ENCODE measurements at regions not wholly inside any gene's neighbourhood (a gene's known extent, or its start where the extent isn't known, plus 50 kb on each side); places are given as distances from the start of the nearest gene placed in this dataset.

- CTCF ChIA-PET (ENCODE audit: partially characterized antibody): no interaction called here
- H3K18ac ChIP-seq (ENCODE audit: extremely low read depth, low read length): no peak overlapping the region
- H4K8ac ChIP-seq (ENCODE audit: extremely low read depth, insufficient read depth, low read length): no peak overlapping the region
- no peaks in the 10 kb centered on the region for H3K79me1 ChIP-seq (ENCODE audit: low read depth, low read length)
- no peak overlapping the region for H2AFZ ChIP-seq (ENCODE audit: low read length)
- no peak overlapping the region for H2BK120ac ChIP-seq (replicated peaks; ENCODE audit: low read depth, low read length)
- no peak overlapping the region for H3K4me3 ChIP-seq (ENCODE audit: extremely low read depth in 1 of 4, insufficient read depth in 2 of 4, low read depth in 3 of 4, low read length in 4 of 4)
- no peak for TF ChIP-seq SIRT6 (IDR thresholded peaks at IDR 0.05; ENCODE audit: low read length)
- no peak for TF ChIP-seq RXRA (IDR thresholded peaks at IDR 0.05; ENCODE audit: insufficient read depth, low read depth, low read length)
- TF ChIP-seq CEBPB (IDR thresholded peaks at IDR 0.05; ENCODE audit: low read depth, low read length): no peak
- no peak for TF ChIP-seq KDM5A (IDR thresholded peaks at IDR 0.05; ENCODE audit: low read length)
- no peak for TF ChIP-seq SUZ12 (IDR thresholded peaks at IDR 0.05; ENCODE audit: low read length)
- TF ChIP-seq, protein P1, sequence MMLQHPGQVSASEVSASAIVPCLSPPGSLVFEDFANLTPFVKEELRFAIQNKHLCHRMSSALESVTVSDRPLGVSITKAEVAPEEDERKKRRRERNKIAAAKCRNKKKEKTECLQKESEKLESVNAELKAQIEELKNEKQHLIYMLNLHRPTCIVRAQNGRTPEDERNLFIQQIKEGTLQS (IDR thresholded peaks at IDR 0.05; ENCODE audit: insufficient read depth, low read depth, low read length): no peak
- TF ChIP-seq GABPA (IDR thresholded peaks at IDR 0.05; ENCODE audit: borderline replicate concordance, insufficient read depth, low read length): no peak
- TF ChIP-seq HDAC2 (IDR thresholded peaks at IDR 0.05; ENCODE audit: borderline replicate concordance in 1 of 2, low read depth in 2 of 2, low read length in 2 of 2): no peak
- TF ChIP-seq CBX5 (IDR thresholded peaks at IDR 0.05; ENCODE audit: low read depth, low read length): no peak
- TF ChIP-seq SIN3A (conservative IDR thresholded peaks at IDR 0.05 in 1 of 2, IDR thresholded peaks at IDR 0.05 in 1 of 2; ENCODE audit: low read depth in 1 of 2, low read length in 2 of 2): no peak
- no peak for TF ChIP-seq POLR2AphosphoS5 (IDR thresholded peaks at IDR 0.05; ENCODE audit: low read depth, low read length)
- no peak for TF ChIP-seq CREB1 (IDR thresholded peaks at IDR 0.05)
- TF ChIP-seq RFX5 (IDR thresholded peaks at IDR 0.05; ENCODE audit: borderline replicate concordance, low read depth, low read length): no peak
- no peak overlapping the region for H4K5ac ChIP-seq (ENCODE audit: insufficient read length, low read depth, low read length)
- no peak overlapping the region for H2BK15ac ChIP-seq (ENCODE audit: low read length)
- no peak overlapping the region for H3K27ac ChIP-seq (ENCODE audit: low read depth, low read length)
- DNase-seq (ENCODE audit: low read depth in 1 of 2, low spot score in 2 of 2) (no peak), FAIRE-seq (no peak)
- no peaks in the 10 kb centered on the region for H4K20me1 ChIP-seq (replicated peaks in 1 of 2; ENCODE audit: control insufficient read depth in 1 of 2, insufficient read depth in 2 of 2, low read length in 2 of 2)
- H3K23me2 ChIP-seq (ENCODE audit: low read depth, low read length): no peaks in the 10 kb centered on the region
- POLR2A ChIA-PET (ENCODE audit: partially characterized antibody): no interaction called here
- no peaks in the 10 kb centered on the region for H3K79me2 ChIP-seq (ENCODE audit: control insufficient read depth in 1 of 2, insufficient read depth in 2 of 2, low read length in 2 of 2)
- H3K27me3 ChIP-seq (replicated peaks in 1 of 4; ENCODE audit: control insufficient read depth in 3 of 4, extremely low read depth in 1 of 4, insufficient read depth in 3 of 4, low read length in 3 of 4): no peaks in the 10 kb centered on the region
- no peak overlapping the region for H2BK12ac ChIP-seq (ENCODE audit: low read depth, low read length)
- 86% methylated on average over 3 of the region's 3 CpGs; no CpG with 5 or more reads in 1 of the 2 experiments for WGBS, 2 experiments (ENCODE audit: extremely low coverage in 1 of 2, insufficient coverage in 1 of 2, insufficient read length in 1 of 2, insufficient replicate concordance in 2 of 2, low coverage in 1 of 2, low lambda C conversion rate in 2 of 2, missing lambda C conversion rate in 1 of 2)
- no peak overlapping the region for H3K9ac ChIP-seq (replicated peaks in 1 of 4; ENCODE audit: extremely low read depth in 1 of 4, low read depth in 3 of 4, low read length in 3 of 4)
- no peak overlapping the region for H3K14ac ChIP-seq (ENCODE audit: insufficient read length)
- H3K36me3 ChIP-seq (ENCODE audit: control insufficient read depth in 2 of 4, insufficient read depth in 4 of 4, low read length in 3 of 4): no peaks in the 10 kb centered on the region
- no peak overlapping the region for H3K56ac ChIP-seq (replicated peaks; ENCODE audit: insufficient read length, low read depth, low read length)
- H4K91ac ChIP-seq (replicated peaks; ENCODE audit: insufficient read length, low read length): no peak overlapping the region
- no peak overlapping the region for H3K4me2 ChIP-seq (ENCODE audit: insufficient read depth in 1 of 2, low read depth in 2 of 2, low read length in 2 of 2)
- no peak overlapping the region for H2AK5ac ChIP-seq (ENCODE audit: low read depth, low read length)
- no peak overlapping the region for H2BK5ac ChIP-seq (ENCODE audit: low read depth, low read length)
- H3K23ac ChIP-seq (ENCODE audit: insufficient read length): no peak overlapping the region
- H3K4ac ChIP-seq (replicated peaks; ENCODE audit: insufficient read length, low read depth, low read length): no peak overlapping the region
- no peak overlapping the region for H2BK20ac ChIP-seq (ENCODE audit: low read length)
- no peaks in the 10 kb centered on the region for H3K4me1 ChIP-seq (replicated peaks in 1 of 4; ENCODE audit: control insufficient read depth in 3 of 4, insufficient read depth in 4 of 4, low read length in 3 of 4)
- H3K9me3 ChIP-seq (ENCODE audit: insufficient read depth in 2 of 2, low read depth in 1 of 2, low read length in 1 of 2): no peaks in the 10 kb centered on the region
Observed at GRCh38 chr3:3443482-3443881, 264.0 kb upstream of the CRBN start.

All from H1 (cell line).